ENCODE measurements at regions not wholly inside any gene's neighbourhood (a gene's known extent, or its start where the extent isn't known, plus 50 kb on each side); places are given as distances from the start of the nearest gene placed in this dataset.

GRCh38 chr10:125513429-125514182 lies 169.4 kb downstream of the TEX36 start:
- no peak for DNase-seq

GRCh38 chr10:125510998-125511397 lies 172.0 kb downstream of the TEX36 start:
- DNase-seq = no peak

GRCh38 chr10:125505648-125506047 lies 177.3 kb downstream of the TEX36 start:
- DNase-seq = no peak

GRCh38 chr10:125502276-125502675 lies 180.7 kb downstream of the TEX36 start:
- DNase-seq = no peak

- DNase-seq = no peak
Observed at GRCh38 chr10:125495386-125495785, 187.6 kb downstream of the TEX36 start.

GRCh38 chr10:125494651-125495239 lies 188.2 kb downstream of the TEX36 start:
- no peak for DNase-seq

GRCh38 chr10:125491381-125491780 lies 191.6 kb downstream of the TEX36 start:
- no peak for DNase-seq

GRCh38 chr10:125489731-125490130 lies 193.2 kb downstream of the TEX36 start:
- no peak for DNase-seq

- no peak for DNase-seq
Observed at GRCh38 chr10:125485665-125486064, 197.3 kb downstream of the TEX36 start.

- no peak for DNase-seq
Observed at GRCh38 chr10:125484035-125484732, 198.8 kb downstream of the TEX36 start.

- DNase-seq = no peak
Observed at GRCh38 chr10:125482637-125483036, 200.3 kb downstream of the TEX36 start.

GRCh38 chr10:125482108-125482507 lies 200.9 kb downstream of the TEX36 start:
- DNase-seq = no peak

- no peak for DNase-seq
Observed at GRCh38 chr10:125479059-125479458, 203.9 kb downstream of the TEX36 start.

- no peak for DNase-seq
Observed at GRCh38 chr10:125475815-125476214, 207.1 kb downstream of the TEX36 start.

- no peak for DNase-seq
Observed at GRCh38 chr10:125473143-125473793, 209.7 kb downstream of the TEX36 start.

- no peak for DNase-seq
Observed at GRCh38 chr10:125472010-125472607, 210.9 kb downstream of the TEX36 start.

- no peak for DNase-seq
Observed at GRCh38 chr10:125468278-125468677, 214.7 kb downstream of the TEX36 start.

- no peak for DNase-seq
Observed at GRCh38 chr10:125466685-125467084, 216.3 kb downstream of the TEX36 start.

- DNase-seq = no peak
Observed at GRCh38 chr10:125462845-125463244, 220.1 kb downstream of the TEX36 start.

GRCh38 chr10:125460326-125460725 lies 222.6 kb downstream of the TEX36 start:
- no peak for DNase-seq

GRCh38 chr10:125457406-125457805 lies 225.6 kb downstream of the TEX36 start:
- DNase-seq = no peak

- DNase-seq = no peak
Observed at GRCh38 chr10:125455855-125456254, 227.1 kb downstream of the TEX36 start.

- no peak for DNase-seq
Observed at GRCh38 chr10:125455431-125455830, 227.5 kb downstream of the TEX36 start.

Measured in CD4-positive, alpha-beta T cell treated with Interferon alpha-2 for 1 hour (primary cell).